Lower leg skin (tissue), 4 donors: ENCODE measurements at regions not wholly inside any gene's neighbourhood (a gene's known extent, or its start where the extent isn't known, plus 50 kb on each side); places are given as distances from the start of the nearest gene placed in this dataset.

Source experiments
- DNase-seq, 2 donors: peaks; one replicate each; pipeline ENCODE4 v3.0.0-alpha.2; 2019; ENCODE audit warnings: low spot score in 2 of 2
- H3K4me3 ChIP-seq: fragments of 200-600 bp; sonication (generic); 2 replicates; pipeline ENCODE4 v1.5.1; 2017; ENCODE audit warnings: mild to moderate bottlenecking, low read depth; ENCODE audit not compliant: poor library complexity, severe bottlenecking
- POLR2A ChIP-seq, 2 donors: fragments of 450-650 bp; IDR thresholded peaks; one replicate each; pipeline ENCODE4 v1.6.1; 2016 to 2017; ENCODE audit warnings: antibody characterized with exemption in 2 of 2, mild to moderate bottlenecking in 1 of 2, moderate library complexity in 1 of 2
- WGBS, 2 donors: methylation state at CpG; one replicate each; pipeline ENCODE4 v1.1.5; 2018; 5-methylcytosine and 5-hydroxymethylcytosine counted together
- intact Hi-C: fragments of 100-400 bp; cut with DNase I; formaldehyde crosslinking; loops from one replicate; pipeline ENCODE4 v1.15.0; 2023; ENCODE audit warnings: low total_unique reads
- TF ChIP-seq, protein P1 (sequence below), 3 donors: fragments of 450-650 bp; IDR thresholded peaks; one replicate each; pipeline ENCODE4 v1.5.1; 2016; ENCODE audit warnings: antibody characterized with exemption in 3 of 3, mild to moderate bottlenecking in 3 of 3, moderate library complexity in 2 of 3

DNA sequence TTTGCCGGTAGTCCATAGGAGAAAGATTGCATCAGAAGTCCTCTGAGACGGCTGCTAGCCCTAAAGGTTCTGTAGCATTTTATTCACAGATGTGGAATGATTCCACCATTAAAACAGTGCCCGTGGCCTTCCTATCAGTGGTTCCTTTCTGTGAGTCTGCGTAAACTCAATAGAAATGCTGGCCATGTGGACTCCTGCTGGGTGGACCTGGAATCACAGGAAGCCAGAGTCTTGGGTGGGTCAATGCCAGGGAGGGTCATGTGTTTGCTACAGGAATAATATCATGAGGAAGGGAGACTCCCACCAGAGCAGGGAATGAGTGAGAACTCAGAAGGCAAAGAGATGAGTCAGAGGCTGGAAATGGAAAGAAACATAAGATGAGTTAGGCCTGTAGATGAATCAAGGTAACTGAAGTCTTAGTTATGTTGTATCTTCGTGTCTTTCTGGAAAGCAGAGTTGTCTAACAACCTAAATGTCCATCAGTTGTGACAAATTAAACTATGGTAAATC lies 410.4 kb upstream of the AUTS2 start:
- intact Hi-C loops: loop anchor here (5.0 kb wide), 1 partner anchor 1456 kb away; no protein-coding TSS in a partner anchor
- 92 to 95% methylated on average over 5 of the region's 5 CpGs for WGBS, 2 donors
- H3K4me3 ChIP-seq: no peak overlapping the region
- DNase-seq: no peak
- TF ChIP-seq, protein P1, sequence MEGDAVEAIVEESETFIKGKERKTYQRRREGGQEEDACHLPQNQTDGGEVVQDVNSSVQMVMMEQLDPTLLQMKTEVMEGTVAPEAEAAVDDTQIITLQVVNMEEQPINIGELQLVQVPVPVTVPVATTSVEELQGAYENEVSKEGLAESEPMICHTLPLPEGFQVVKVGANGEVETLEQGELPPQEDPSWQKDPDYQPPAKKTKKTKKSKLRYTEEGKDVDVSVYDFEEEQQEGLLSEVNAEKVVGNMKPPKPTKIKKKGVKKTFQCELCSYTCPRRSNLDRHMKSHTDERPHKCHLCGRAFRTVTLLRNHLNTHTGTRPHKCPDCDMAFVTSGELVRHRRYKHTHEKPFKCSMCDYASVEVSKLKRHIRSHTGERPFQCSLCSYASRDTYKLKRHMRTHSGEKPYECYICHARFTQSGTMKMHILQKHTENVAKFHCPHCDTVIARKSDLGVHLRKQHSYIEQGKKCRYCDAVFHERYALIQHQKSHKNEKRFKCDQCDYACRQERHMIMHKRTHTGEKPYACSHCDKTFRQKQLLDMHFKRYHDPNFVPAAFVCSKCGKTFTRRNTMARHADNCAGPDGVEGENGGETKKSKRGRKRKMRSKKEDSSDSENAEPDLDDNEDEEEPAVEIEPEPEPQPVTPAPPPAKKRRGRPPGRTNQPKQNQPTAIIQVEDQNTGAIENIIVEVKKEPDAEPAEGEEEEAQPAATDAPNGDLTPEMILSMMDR (IDR thresholded peaks at IDR 0.05): no peak
- no peak for TF ChIP-seq POLR2A (IDR thresholded peaks at IDR 0.05)

DNA sequence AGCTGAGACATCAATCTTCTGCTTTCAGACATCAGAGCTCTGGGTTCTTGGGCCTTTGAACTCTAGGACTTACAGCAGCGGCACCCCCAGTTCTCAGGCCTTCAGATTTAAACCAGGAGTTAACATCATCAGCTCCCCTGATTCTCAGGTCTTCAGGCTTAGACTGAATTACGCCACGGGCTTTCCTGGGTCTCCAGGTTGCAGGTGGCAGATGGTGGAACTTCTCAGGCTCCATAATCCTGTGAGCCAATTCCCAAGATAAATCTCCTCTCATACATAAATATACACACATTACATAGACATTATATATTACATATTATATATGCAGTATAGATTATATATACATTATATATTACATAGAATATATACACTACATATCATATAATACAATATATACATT lies 408.9 kb upstream of the AUTS2 start:
- H3K4me3 ChIP-seq: no peak overlapping the region
- 99 to 100% methylated on average over 3 of the region's 3 CpGs for WGBS, 2 donors
- intact Hi-C loops: loop anchor here (5.0 kb wide), 1 partner anchor 1457 kb away; no protein-coding TSS in a partner anchor
- DNase-seq: no peak
- TF ChIP-seq, protein P1 (IDR thresholded peaks at IDR 0.05): no peak
- no peak for TF ChIP-seq POLR2A (IDR thresholded peaks at IDR 0.05)

DNA sequence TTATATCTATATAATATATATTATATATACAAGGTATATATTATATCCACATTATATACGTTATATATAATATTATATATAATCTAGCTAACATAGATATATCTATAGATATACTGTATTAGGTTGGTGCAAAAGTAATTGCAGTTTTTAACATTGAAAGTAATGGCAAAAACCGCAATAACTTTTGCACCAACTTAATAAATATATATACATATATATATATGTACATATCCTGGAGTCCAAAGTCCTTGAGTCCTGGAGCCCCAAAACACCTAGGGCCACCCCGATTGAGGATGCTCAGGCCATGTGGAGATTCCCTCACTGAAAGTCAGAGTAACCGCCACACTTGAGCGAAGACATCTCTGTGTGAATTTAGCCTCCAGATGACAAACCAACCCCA lies 408.2 kb upstream of the AUTS2 start:
- WGBS, 2 donors: 89 to 92% methylated on average over 5 of the region's 5 CpGs
- TF ChIP-seq, protein P1 (IDR thresholded peaks at IDR 0.05): no peak
- no peak for TF ChIP-seq POLR2A (IDR thresholded peaks at IDR 0.05)
- DNase-seq: no peak
- no peak overlapping the region for H3K4me3 ChIP-seq
- intact Hi-C loops: no loop called here

DNA sequence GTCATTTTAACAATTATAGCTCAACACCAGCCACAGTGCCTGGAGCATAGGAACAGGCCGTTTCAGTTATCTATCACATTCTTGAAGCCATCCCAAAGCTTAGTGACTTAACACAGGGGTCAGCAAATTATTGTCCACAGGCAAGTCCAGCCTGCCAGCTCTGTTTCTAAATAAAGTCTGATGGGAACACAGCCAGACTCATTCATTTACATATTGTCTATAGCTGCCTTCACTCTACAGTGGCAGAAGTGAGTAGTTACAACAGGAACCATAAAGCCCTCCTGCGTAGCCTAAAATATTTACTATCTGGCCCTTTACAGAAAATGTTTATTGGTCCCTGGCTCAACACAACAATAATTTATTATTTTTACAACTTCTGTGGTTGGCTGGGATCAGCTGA lies 407.5 kb upstream of the AUTS2 start:
- no peak for TF ChIP-seq POLR2A (IDR thresholded peaks at IDR 0.05)
- TF ChIP-seq, protein P1 (IDR thresholded peaks at IDR 0.05): no peak
- intact Hi-C loops: no loop called here
- WGBS, 2 donors: 34 to 40% methylated on average over 2 of the region's 2 CpGs
- H3K4me3 ChIP-seq: no peak overlapping the region
- no peak for DNase-seq

DNA sequence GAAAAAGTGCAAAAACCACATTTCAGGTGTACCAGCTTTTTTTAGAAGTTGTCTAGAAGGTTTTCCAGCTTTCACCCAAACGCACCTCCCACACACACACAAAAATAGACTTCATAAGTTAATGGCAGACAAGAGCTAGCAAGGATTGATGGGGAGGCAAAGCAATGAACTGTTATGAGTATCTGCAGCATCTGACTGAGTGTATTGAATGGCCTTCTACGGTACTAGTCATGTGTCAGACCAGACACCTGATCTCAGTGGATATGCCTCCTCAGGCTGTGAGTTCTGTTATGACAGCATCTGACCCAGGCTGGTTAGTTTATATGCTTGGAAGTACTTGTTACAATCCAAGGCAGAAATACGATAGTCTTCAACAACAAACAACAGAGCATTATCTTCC lies 406.1 kb upstream of the AUTS2 start:
- H3K4me3 ChIP-seq: no peak overlapping the region
- TF ChIP-seq, protein P1 (IDR thresholded peaks at IDR 0.05): no peak
- no peak for TF ChIP-seq POLR2A (IDR thresholded peaks at IDR 0.05)
- intact Hi-C loops: no loop called here
- DNase-seq: no peak
- WGBS, 2 donors: 85 to 91% methylated on average over 3 of the region's 3 CpGs

DNA sequence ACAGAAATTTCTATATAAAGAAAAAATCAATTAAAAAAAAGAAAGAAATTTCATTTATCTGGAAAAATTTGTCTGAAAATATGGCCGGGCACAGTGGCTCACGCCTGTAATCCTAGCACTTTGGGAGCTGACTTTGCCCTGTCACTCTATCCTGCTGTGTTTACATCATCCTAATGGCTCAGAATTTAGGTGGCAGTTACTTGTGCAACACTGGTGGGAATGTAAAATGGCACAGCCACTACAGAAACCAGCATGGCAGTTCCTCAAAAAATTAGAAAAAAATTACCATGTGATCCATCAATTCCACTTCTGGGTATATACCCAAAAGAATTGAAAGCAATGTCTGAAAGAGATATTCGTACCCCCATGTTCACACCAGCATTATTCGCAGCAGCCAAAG lies 405.2 kb upstream of the AUTS2 start:
- intact Hi-C loops: no loop called here
- TF ChIP-seq, protein P1 (IDR thresholded peaks at IDR 0.05): no peak
- no peak for TF ChIP-seq POLR2A (IDR thresholded peaks at IDR 0.05)
- DNase-seq: peak in 1 of 2 donors; percentile 5
- H3K4me3 ChIP-seq: no peak overlapping the region
- WGBS, 2 donors: 89 to 94% methylated on average over 4 of the region's 4 CpGs
